Calu3 (cell line): ENCODE measurements at regions not wholly inside any gene's neighbourhood (a gene's known extent, or its start where the extent isn't known, plus 50 kb on each side); places are given as distances from the start of the nearest gene placed in this dataset.

Experiments
- BruUV-seq: library from RNA; stranded (reverse); fragments of 400-500 nt; replicated peaks from 2 replicates; lab custom pipeline; 2021; lab: Mats Ljungman, UMichigan
- CTCF ChIA-PET: fragments of 300-600 bp; sonication (Branson Sonifier 250); formaldehyde crosslinking; loops from one replicate; lab custom pipeline; 2022; ENCODE audit warnings: antibody characterized with exemption; lab: Charles Lee
- DNase-seq: peaks from one replicate; pipeline ENCODE4 v3.0.0; 2022
- H3K27ac Mint-ChIP-seq: one replicate; pipeline ENCODE4 v1.8.0; 2022; ENCODE audit warnings: mixed read lengths; ENCODE audit not compliant: unreplicated experiment
- H3K27me3 Mint-ChIP-seq: one replicate; pipeline ENCODE4 v1.8.0; 2022; ENCODE audit warnings: mixed read lengths; ENCODE audit not compliant: unreplicated experiment
- H3K36me3 Mint-ChIP-seq: one replicate; pipeline ENCODE4 v1.8.0; 2022; ENCODE audit warnings: mild to moderate bottlenecking, moderate library complexity, mixed read lengths; ENCODE audit not compliant: insufficient read depth, unreplicated experiment
- H3K4me1 Mint-ChIP-seq: one replicate; pipeline ENCODE4 v1.8.0; 2022; ENCODE audit warnings: mild to moderate bottlenecking, low read depth, mixed read lengths; ENCODE audit not compliant: unreplicated experiment
- H3K4me3 Mint-ChIP-seq: one replicate; pipeline ENCODE4 v1.8.0; 2022; ENCODE audit warnings: mild to moderate bottlenecking, low read depth, moderate library complexity, mixed read lengths; ENCODE audit not compliant: unreplicated experiment
- H3K9me3 Mint-ChIP-seq: one replicate; pipeline ENCODE4 v1.8.0; 2022; ENCODE audit warnings: low read depth, mixed read lengths; ENCODE audit not compliant: unreplicated experiment
- CTCF ChIP-seq: fragments of 200-600 bp; IDR thresholded peaks from one replicate; pipeline ENCODE4 v1.8.0; 2022; ENCODE audit warnings: antibody characterized with exemption; ENCODE audit not compliant: unreplicated experiment
- intact Hi-C: fragments of 100-400 bp; cut with micrococcal nuclease; formaldehyde crosslinking; loops from one replicate; pipeline ENCODE4 v1.10.0; 2022; ENCODE audit not compliant: unreplicated experiment

GRCh38 chr12:53887006-53887405, 51.6 kb upstream of the HOXC13 start:
- Mint-ChIP-seq H3K9me3 (no peaks in the 10 kb centered on the region), H3K4me1 (no peaks in the 10 kb centered on the region), H3K36me3 (no peaks in the 10 kb centered on the region), H3K27me3 (peaks cover 79% of the 10 kb centered on the region), H3K27ac (no peak overlapping the region), H3K4me3 (no peak overlapping the region)
- intact Hi-C loops, result no loop called here
- DNase-seq, result no peak
- CTCF ChIA-PET, result no interaction called here
- BruUV-seq, result no TSS peak
- no peak for TF ChIP-seq CTCF

- CTCF ChIA-PET, result no interaction called here
- no peak for TF ChIP-seq CTCF
- no TSS peak for BruUV-seq
- DNase-seq, result no peak
- Mint-ChIP-seq H3K9me3 (no peaks in the 10 kb centered on the region), H3K4me3 (no peak overlapping the region), H3K27ac (no peak overlapping the region), H3K4me1 (no peaks in the 10 kb centered on the region), H3K27me3 (peaks cover 77% of the 10 kb centered on the region), H3K36me3 (no peaks in the 10 kb centered on the region)
- intact Hi-C loops, result no loop called here
Observed at GRCh38 chr12:53887881-53888280, 50.8 kb upstream of the HOXC13 start.
